A673 (cell line): ENCODE measurements at regions not wholly inside any gene's neighbourhood (a gene's known extent, or its start where the extent isn't known, plus 50 kb on each side); places are given as distances from the start of the nearest gene placed in this dataset.

Experiments
- BruUV-seq: library from RNA; stranded (reverse); fragments of 400-500 nt; replicated peaks from 2 replicates; lab custom pipeline; 2021; lab: Mats Ljungman, UMichigan
- CTCF ChIA-PET: fragments of 300-600 bp; sonication (Branson Sonifier 250); formaldehyde crosslinking; loops from one replicate; lab custom pipeline; 2022; ENCODE audit warnings: antibody characterized with exemption; lab: Charles Lee
- POLR2A ChIA-PET: fragments of 300-600 bp; sonication (Branson Sonifier 250); formaldehyde crosslinking; loops from one replicate; lab custom pipeline; 2022; ENCODE audit warnings: antibody characterized with exemption; ENCODE audit not compliant: low non-redundant PET; lab: Charles Lee
- DNase-seq: peaks from one replicate; pipeline ENCODE4 v3.0.0-alpha.2; 2015; ENCODE audit warnings: low spot score
- H3K27ac ChIP-seq: fragments of 200-600 bp; sonication (generic); 2 replicates; pipeline ENCODE4 v1.5.1; 2016; ENCODE audit warnings: mixed run types, low read depth, mild to moderate bottlenecking, mixed read lengths, antibody characterized with exemption, low read length; ENCODE audit not compliant: poor library complexity, severe bottlenecking
- H3K27me3 ChIP-seq: fragments of 200-600 bp; sonication (generic); replicated peaks from 2 replicates; pipeline ENCODE4 v1.6.1; 2017; ENCODE audit warnings: mixed run types, low read depth, mild to moderate bottlenecking, mixed read lengths, antibody characterized with exemption, low read length; ENCODE audit not compliant: insufficient read depth, poor library complexity
- H3K36me3 ChIP-seq: fragments of 200-600 bp; sonication (generic); 2 replicates; pipeline ENCODE4 v1.6.1; 2016; ENCODE audit warnings: mixed run types, mild to moderate bottlenecking, mixed read lengths, antibody characterized with exemption, low read length; ENCODE audit not compliant: insufficient read depth, poor library complexity, severe bottlenecking
- H3K4me1 ChIP-seq: fragments of 200-600 bp; sonication (generic); 2 replicates; pipeline ENCODE4 v1.6.1; 2017; ENCODE audit warnings: mixed run types, mild to moderate bottlenecking, mixed read lengths, antibody characterized with exemption, low read length; ENCODE audit not compliant: insufficient read depth, poor library complexity, severe bottlenecking
- H3K4me3 ChIP-seq: fragments of 200-600 bp; sonication (generic); 2 replicates; pipeline ENCODE4 v1.5.1; 2016; ENCODE audit warnings: low read depth, mixed run types, mild to moderate bottlenecking, mixed read lengths, low read length; ENCODE audit not compliant: poor library complexity, severe bottlenecking
- H3K9me3 ChIP-seq: fragments of 200-600 bp; sonication (generic); 2 replicates; pipeline ENCODE4 v1.6.1; 2016; ENCODE audit warnings: mixed run types, low read depth, mild to moderate bottlenecking, mixed read lengths, antibody characterized with exemption, low read length; ENCODE audit not compliant: poor library complexity, severe bottlenecking
- EZH2 ChIP-seq: fragments of 200-600 bp; sonication (generic); IDR thresholded peaks from 2 replicates; pipeline ENCODE4 v1.6.1; 2017; ENCODE audit warnings: borderline replicate concordance, low read depth, mild to moderate bottlenecking, mixed read lengths, antibody characterized with exemption, low read length; ENCODE audit not compliant: poor library complexity, severe bottlenecking
- intact Hi-C: fragments of 100-400 bp; cut with micrococcal nuclease; formaldehyde crosslinking; loops from one replicate; pipeline ENCODE4 v1.10.0; 2022; ENCODE audit not compliant: unreplicated experiment
- TF ChIP-seq, protein P1 (sequence below): fragments of 300-800, 200-600 bp; sonication (generic); conservative IDR thresholded peaks from 2 replicates; pipeline ENCODE4 v1.5.1; 2017; ENCODE audit warnings: low read depth, mild to moderate bottlenecking, antibody characterized with exemption, low read length, moderate library complexity, mixed read lengths

DNA sequence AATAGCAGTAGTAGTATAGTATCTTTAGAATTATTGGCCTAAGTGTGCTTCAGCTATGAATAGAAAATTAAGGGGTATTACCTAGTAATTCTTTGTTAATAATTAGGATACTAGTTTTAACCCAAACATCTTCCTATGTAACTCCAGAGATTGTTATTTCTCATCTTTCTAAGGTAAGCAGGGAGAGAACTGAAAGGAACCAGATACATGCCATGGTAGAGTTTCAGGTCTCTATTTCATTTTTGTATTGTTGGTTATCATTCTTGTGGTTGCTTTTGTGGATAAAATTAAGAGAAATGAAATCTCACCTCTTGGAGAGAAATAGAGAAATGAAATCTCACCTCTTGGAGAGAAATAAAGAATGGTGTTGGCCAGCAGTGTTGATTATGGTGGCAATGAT lies 597.1 kb upstream of the CT83 start:
- no peaks in the 10 kb centered on the region for H3K36me3 ChIP-seq
- no peak for DNase-seq
- ChIA-PET POLR2A (no interaction called here), CTCF (no interaction called here)
- no peak overlapping the region for H3K4me3 ChIP-seq
- no peaks in the 10 kb centered on the region for H3K9me3 ChIP-seq
- no peak overlapping the region for H3K27ac ChIP-seq
- intact Hi-C loops = no loop called here
- no TSS peak for BruUV-seq
- no peak for TF ChIP-seq EZH2
- TF ChIP-seq, protein P1, sequence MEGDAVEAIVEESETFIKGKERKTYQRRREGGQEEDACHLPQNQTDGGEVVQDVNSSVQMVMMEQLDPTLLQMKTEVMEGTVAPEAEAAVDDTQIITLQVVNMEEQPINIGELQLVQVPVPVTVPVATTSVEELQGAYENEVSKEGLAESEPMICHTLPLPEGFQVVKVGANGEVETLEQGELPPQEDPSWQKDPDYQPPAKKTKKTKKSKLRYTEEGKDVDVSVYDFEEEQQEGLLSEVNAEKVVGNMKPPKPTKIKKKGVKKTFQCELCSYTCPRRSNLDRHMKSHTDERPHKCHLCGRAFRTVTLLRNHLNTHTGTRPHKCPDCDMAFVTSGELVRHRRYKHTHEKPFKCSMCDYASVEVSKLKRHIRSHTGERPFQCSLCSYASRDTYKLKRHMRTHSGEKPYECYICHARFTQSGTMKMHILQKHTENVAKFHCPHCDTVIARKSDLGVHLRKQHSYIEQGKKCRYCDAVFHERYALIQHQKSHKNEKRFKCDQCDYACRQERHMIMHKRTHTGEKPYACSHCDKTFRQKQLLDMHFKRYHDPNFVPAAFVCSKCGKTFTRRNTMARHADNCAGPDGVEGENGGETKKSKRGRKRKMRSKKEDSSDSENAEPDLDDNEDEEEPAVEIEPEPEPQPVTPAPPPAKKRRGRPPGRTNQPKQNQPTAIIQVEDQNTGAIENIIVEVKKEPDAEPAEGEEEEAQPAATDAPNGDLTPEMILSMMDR = no peak
- no peaks in the 10 kb centered on the region for H3K27me3 ChIP-seq
- no peaks in the 10 kb centered on the region for H3K4me1 ChIP-seq

DNA sequence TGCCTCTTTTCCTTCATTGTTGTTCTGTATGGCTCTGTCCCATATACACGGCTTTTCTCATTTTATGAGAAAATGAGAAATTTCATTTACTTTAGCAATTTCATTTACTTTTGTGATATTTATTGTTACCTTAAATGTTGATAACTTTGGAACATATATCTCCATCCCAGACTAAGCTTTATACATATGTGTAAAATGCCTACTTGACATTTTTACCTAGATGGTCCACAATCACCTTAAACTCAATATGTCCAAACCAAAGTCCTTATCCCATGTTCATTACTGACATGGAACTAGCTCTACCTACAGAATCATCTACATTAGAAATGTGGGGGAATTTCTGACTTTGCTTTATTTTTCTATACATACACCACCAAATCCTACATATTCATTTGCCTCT lies 590.5 kb upstream of the CT83 start:
- no peaks in the 10 kb centered on the region for H3K27me3 ChIP-seq
- intact Hi-C loops = no loop called here
- H3K4me3 ChIP-seq = no peak overlapping the region
- no peaks in the 10 kb centered on the region for H3K9me3 ChIP-seq
- BruUV-seq = no TSS peak
- H3K27ac ChIP-seq = no peak overlapping the region
- ChIA-PET POLR2A (no interaction called here), CTCF (no interaction called here)
- TF ChIP-seq, protein P1 = no peak
- no peak for TF ChIP-seq EZH2
- H3K36me3 ChIP-seq = no peaks in the 10 kb centered on the region
- no peak for DNase-seq
- H3K4me1 ChIP-seq = no peaks in the 10 kb centered on the region

DNA sequence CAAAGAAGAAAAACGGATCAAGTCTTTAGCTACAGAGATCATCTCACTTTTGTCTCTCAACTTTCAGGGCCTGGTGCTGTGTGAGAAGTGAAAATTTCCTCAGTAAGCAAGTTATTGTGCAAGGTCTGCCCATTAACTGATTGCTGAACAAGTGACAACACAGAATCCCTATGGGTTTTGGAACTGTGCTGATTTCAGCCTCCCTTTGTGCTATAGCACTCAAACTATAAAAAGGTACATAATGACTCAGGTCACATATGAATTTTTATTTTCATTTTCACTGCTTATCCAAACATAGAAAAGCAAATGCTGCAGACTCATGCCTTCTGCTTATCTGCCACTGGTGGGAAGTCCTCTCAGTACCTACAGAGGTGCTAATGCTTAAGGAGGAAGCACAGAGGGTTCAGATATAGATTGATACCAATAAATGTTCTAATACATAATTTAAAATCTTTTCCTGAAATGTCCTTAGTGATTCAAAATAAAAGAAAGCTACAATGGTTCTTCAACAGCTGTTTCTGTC lies 576.2 kb upstream of the CT83 start:
- no peaks in the 10 kb centered on the region for H3K27me3 ChIP-seq
- no peaks in the 10 kb centered on the region for H3K4me1 ChIP-seq
- no peak overlapping the region for H3K4me3 ChIP-seq
- no peak for DNase-seq
- ChIA-PET POLR2A (no interaction called here), CTCF (no interaction called here)
- no peaks in the 10 kb centered on the region for H3K36me3 ChIP-seq
- H3K9me3 ChIP-seq = no peaks in the 10 kb centered on the region
- intact Hi-C loops = no loop called here
- TF ChIP-seq EZH2 = no peak
- TF ChIP-seq, protein P1 = no peak
- BruUV-seq = no TSS peak
- H3K27ac ChIP-seq = no peak overlapping the region
